IgD-negative memory B cell (primary cell): ENCODE measurements at regions not wholly inside any gene's neighbourhood (a gene's known extent, or its start where the extent isn't known, plus 50 kb on each side); places are given as distances from the start of the nearest gene placed in this dataset.
"Not testable (repeated sequence)": the region's sequence is repeated elsewhere in the genome, so short reads cannot be mapped to it uniquely, and the experiment has no call there.

ENCODE experiments used
- H3K27ac Mint-ChIP-seq, 3 donors: one replicate each; pipeline ENCODE4 v1.8.0; 2020 to 2022; ENCODE audit warnings: mild to moderate bottlenecking in 3 of 3, mixed read lengths in 3 of 3, moderate library complexity in 1 of 3
- H3K27me3 Mint-ChIP-seq: one replicate; pipeline ENCODE4 v1.8.0; 2021; ENCODE audit warnings: mixed read lengths
- H3K36me3 Mint-ChIP-seq: one replicate; pipeline ENCODE4 v1.8.0; 2020; ENCODE audit warnings: mild to moderate bottlenecking, mixed read lengths
- H3K4me1 Mint-ChIP-seq, 3 donors: one replicate each; pipeline ENCODE4 v1.8.0; 2020 to 2022; ENCODE audit warnings: mixed read lengths in 3 of 3, mild to moderate bottlenecking in 1 of 3
- H3K4me3 Mint-ChIP-seq, 4 donors: one replicate each; pipeline ENCODE4 v1.8.0; 2020 to 2022; ENCODE audit warnings: mild to moderate bottlenecking in 4 of 4, mixed read lengths in 4 of 4, moderate library complexity in 3 of 4
- H3K9me3 Mint-ChIP-seq, 3 donors: one replicate each; pipeline ENCODE4 v1.8.0; 2020 to 2021; ENCODE audit warnings: mixed read lengths in 3 of 3, mild to moderate bottlenecking in 1 of 3

DNA sequence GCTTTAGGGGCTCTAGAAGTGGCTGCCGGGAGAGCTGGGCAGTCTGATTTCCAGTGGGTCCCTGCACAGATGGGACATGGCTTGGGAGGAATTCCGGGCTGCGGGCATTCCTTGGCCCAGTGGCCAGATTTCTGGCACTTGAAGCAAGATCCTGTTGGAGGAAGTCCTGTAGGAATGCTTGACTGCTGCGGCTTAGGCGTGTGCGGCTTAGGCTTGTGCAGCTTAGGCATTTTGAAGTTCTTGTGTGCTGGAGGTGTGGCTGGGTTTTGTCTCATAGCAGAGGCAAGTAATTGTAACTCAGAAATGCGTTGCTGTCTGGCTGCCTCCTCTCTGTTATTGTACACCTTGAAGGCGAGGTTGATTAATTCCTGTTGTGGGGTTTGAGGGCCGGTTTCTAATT lies 171.5 kb downstream of the UNC5CL start:
- not testable (repeated sequence) for H3K27me3 Mint-ChIP-seq, H3K27ac Mint-ChIP-seq, H3K9me3 Mint-ChIP-seq, H3K36me3 Mint-ChIP-seq, H3K4me1 Mint-ChIP-seq, H3K4me3 Mint-ChIP-seq

DNA sequence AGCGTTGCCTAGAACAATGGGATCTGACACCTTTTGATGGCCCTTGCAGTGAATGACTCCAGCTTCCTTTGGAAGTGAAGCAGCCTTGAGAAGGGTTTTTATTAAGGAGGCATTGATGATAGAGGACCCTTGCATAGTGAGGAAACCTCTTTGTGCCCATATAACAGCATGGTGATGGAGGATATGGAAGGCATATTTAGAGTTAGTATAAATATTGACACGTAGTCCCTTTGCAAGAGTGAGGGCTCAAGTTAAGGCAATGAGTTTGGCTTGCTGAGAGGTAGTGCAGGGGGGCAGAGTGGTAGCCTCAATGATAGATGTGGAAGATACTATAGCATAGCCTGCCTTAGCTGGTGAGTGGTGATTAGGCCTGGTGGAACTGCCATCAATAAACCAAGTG lies 173.8 kb downstream of the UNC5CL start:
- H3K4me3 Mint-ChIP-seq, H3K36me3 Mint-ChIP-seq, H3K27me3 Mint-ChIP-seq, H3K9me3 Mint-ChIP-seq, H3K4me1 Mint-ChIP-seq, H3K27ac Mint-ChIP-seq: not testable (repeated sequence)

DNA sequence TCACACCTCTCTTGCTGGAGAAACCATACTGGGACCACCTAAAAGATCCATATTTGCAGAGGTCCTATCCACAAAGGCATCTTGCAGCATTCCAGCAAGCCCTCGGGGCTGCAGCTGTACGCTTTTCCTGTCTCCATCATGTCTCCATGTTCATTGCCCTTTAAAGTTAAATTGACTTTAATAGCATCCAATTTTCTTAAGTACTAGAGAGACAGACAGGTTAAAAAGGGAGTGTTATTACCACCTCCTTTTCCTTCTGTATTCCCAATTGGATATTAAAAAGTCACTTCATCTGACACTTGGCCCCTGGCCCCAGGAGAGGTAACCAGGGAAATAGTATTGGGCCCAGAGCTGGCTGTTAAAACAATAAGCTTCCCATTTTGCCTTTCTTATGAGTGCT lies 178.6 kb downstream of the UNC5CL start:
- H3K9me3 Mint-ChIP-seq, result no peaks in the 10 kb centered on the region
- H3K4me3 Mint-ChIP-seq, result no peak overlapping the region
- H3K4me1 Mint-ChIP-seq, result peaks cover 2 to 7% (median 5%) of the 10 kb centered on the region in 3 donors
- H3K36me3 Mint-ChIP-seq, result no peaks in the 10 kb centered on the region
- H3K27me3 Mint-ChIP-seq, result peaks cover 11% of the 10 kb centered on the region
- no peak overlapping the region for H3K27ac Mint-ChIP-seq

DNA sequence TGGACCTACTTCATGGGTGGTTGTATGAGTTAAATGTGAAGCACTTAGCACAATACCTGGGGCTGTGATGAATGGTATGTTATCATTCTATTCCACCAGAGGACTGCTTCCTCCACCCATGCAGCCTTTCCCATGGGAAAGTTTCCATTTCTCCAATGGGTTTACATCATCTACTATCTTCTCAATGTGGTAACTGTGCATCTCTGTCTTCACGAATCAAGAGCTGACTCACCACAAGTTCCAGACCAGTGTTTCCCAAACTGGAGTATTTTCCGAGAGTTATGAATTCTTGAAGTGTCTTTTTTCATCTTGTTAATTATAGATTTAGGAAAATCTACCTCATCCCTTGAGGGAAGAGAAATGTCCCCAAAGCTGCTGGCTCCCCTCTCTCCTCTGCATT lies 182.8 kb downstream of the UNC5CL start:
- peaks cover 2 to 12% (median 5%) of the 10 kb centered on the region in 3 donors for H3K4me1 Mint-ChIP-seq

DNA sequence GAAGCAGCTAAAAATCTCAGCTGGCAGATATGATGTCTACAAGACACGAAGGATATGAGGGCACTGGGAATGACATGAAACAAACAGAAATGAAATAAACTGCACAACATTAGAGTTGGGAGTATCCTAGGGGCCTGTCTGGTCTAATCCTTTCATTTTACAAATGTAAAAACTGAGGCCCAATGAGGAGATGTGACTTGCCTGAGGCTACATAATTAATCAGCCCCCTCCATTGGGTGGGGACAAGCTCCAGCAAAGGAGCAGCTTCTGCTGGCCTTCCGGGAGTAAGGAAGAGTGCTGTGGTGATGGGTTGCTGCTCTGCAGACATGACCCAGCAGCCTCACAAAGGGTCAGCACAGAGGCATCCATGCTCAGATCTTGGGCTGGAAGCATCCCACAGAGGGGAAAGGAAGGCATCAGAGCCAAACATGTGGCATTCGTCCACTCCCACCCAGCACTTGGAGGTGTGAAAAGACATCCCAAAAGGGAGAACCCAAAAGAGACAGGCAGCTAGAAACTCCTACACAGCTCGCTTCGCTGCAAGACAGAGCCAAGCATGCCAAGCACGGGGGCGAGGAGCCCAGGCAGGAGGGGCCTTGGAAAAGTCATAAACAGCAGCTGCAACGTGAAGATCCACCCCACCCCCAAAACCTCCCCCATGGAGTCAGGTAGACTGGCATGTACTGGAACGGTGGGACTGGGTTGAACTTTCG lies 183.7 kb downstream of the UNC5CL start:
- H3K4me1 Mint-ChIP-seq, result peaks cover 2 to 12% (median 5%) of the 10 kb centered on the region in 3 donors
- no peak overlapping the region for H3K4me3 Mint-ChIP-seq
- no peaks in the 10 kb centered on the region for H3K9me3 Mint-ChIP-seq
- no peak overlapping the region for H3K27ac Mint-ChIP-seq
- H3K27me3 Mint-ChIP-seq, result peaks cover 9% of the 10 kb centered on the region
- no peaks in the 10 kb centered on the region for H3K36me3 Mint-ChIP-seq

More for the DNA sequence above, 182.8 kb downstream of the UNC5CL start:
- Mint-ChIP-seq H3K9me3 (no peaks in the 10 kb centered on the region), H3K27ac (no peak overlapping the region), H3K36me3 (no peaks in the 10 kb centered on the region), H3K4me3 (no peak overlapping the region), H3K27me3 (peaks cover 11% of the 10 kb centered on the region)

DNA sequence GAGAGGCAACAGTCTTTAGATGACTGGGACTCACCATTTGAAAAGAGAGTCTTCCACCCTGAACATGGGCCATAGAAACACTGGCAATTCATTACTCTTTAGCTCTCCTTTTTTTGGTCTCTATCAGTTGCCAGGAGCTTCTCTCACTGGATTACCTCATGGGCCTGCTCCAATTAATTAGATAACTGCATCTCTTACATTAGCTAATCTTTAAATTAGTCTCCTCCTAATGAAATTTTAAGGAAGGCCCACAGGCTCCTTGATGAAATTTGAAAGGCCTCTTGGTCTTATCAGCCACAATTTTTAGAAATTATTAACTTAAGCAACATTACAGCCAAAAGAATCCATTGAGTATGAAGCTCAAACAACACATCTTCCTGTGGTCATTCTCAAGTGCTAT lies 184.4 kb downstream of the UNC5CL start:
- Mint-ChIP-seq H3K4me1 (peaks cover 2 to 9% (median 3%) of the 10 kb centered on the region in 3 donors), H3K4me3 (no peak overlapping the region), H3K27ac (no peak overlapping the region), H3K36me3 (no peaks in the 10 kb centered on the region), H3K9me3 (no peaks in the 10 kb centered on the region), H3K27me3 (peaks cover 9% of the 10 kb centered on the region)

DNA sequence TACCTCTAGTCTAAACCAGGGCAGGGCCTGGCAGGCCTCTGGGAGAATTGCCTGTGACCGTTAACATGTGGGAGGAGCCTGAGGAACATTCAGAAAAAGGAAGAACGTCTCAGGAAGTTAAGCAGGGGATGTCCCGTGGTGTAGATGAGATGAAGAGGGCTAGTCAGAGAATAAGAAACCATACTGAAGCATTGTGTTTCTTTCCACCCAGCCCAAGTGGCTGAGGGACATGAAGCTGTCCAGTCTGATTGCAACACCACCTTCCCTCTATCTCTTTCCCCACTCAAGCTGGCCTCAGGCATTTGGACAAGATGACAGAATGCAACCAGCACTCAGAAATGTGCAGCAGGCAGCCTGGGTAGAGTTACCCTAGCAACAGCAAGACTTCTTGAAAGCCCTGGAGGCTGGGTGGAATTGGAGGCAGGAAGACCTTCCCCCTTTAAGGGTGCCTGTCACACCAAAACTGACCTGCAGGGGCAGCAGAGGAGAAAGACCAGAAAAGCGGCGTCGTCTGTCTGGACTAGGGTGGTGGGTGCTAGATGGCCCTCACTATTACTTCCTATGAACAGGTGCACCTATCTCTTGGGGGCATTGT lies 186.1 kb downstream of the UNC5CL start:
- peaks cover 7% of the 10 kb centered on the region for H3K27me3 Mint-ChIP-seq
- peaks cover 0 to 5% (median 0%) of the 10 kb centered on the region in 3 donors for H3K4me1 Mint-ChIP-seq
- H3K9me3 Mint-ChIP-seq, result no peaks in the 10 kb centered on the region
- no peaks in the 10 kb centered on the region for H3K36me3 Mint-ChIP-seq
- H3K27ac Mint-ChIP-seq, result no peak overlapping the region
- H3K4me3 Mint-ChIP-seq, result no peak overlapping the region

DNA sequence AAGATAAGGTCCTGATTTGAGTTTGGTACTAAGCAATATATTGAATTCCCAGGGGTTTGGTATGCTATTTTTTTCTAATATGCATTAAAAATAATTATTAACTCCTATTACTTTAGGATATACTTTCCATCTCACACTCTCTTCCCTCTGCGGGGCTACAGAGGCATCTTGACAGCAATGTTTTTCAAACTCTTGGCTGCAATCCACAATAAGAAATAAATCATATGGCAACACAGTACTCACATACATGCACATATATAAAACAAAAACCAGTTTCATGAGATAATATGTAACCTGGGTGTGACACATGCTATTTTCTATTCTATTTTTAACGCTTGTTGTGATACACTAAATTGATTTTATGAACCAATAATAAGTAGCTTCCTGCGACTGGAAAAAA lies 189.5 kb downstream of the UNC5CL start:
- no peak overlapping the region for H3K4me3 Mint-ChIP-seq
- H3K4me1 Mint-ChIP-seq, result peaks cover 0 to 5% (median 0%) of the 10 kb centered on the region in 3 donors
- no peak overlapping the region for H3K27ac Mint-ChIP-seq
- H3K9me3 Mint-ChIP-seq, result no peaks in the 10 kb centered on the region
- H3K36me3 Mint-ChIP-seq, result no peaks in the 10 kb centered on the region
- H3K27me3 Mint-ChIP-seq, result peaks cover 4% of the 10 kb centered on the region

DNA sequence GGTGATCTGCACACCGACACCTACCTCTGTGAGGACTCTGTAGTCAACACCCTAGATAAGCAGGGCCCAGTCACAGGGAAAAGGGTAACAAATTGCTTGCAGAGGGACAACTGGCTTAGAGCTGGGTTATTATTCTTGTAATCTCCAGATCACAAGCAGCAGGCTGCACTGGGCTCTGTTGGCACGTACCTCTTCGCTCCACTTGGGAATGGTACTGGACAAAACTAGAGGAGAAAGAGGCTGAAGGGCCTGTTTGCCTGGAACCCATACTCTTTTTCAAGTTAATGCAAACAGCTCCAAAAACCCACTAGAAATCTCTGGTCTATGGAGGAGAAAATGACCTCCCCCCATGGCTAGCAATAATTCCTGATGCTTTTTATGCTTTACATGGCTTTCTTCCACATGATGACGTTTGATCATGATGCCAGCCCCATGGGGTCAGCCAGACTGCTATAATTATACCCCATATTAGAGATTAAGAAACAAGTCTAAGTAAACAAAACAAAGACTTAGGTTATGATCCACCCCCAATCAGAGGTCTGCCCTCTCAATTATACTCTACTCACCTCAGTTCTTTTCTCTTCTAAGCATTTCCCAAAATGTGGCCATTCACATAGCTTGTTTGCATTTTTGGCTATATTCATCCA lies 190.0 kb downstream of the UNC5CL start:
- Mint-ChIP-seq H3K36me3 (no peaks in the 10 kb centered on the region), H3K4me1 (peaks cover 0 to 5% (median 0%) of the 10 kb centered on the region in 3 donors), H3K27me3 (peaks cover 4% of the 10 kb centered on the region), H3K4me3 (no peak overlapping the region), H3K9me3 (no peaks in the 10 kb centered on the region), H3K27ac (no peak overlapping the region)

DNA sequence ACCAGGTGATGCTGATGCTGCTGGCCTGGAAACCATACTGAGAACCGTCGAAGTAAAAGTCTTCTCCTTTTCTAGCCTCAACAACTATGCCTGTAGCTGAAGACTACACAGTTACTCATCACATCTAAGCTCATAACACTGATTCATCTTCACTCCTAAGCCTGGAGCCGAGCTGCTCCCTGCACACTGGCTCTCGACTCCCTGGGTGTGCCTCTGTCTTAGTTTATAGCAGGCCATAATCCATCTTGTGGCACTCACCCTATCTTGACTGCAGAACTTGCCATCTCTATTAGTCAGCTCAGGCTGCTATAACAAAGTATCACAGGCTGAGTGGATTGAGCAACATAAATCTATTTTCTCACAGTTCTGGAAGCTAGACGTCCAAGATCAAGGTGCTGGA lies 191.0 kb downstream of the UNC5CL start:
- H3K36me3 Mint-ChIP-seq, result no peaks in the 10 kb centered on the region
- H3K4me3 Mint-ChIP-seq, result peak overlapping the region in 1 of 4 donors; percentile 1
- H3K27me3 Mint-ChIP-seq, result peaks cover 9% of the 10 kb centered on the region
- no peaks in the 10 kb centered on the region for H3K9me3 Mint-ChIP-seq
- H3K4me1 Mint-ChIP-seq, result peaks cover 0 to 4% (median 0%) of the 10 kb centered on the region in 3 donors
- H3K27ac Mint-ChIP-seq, result no peak overlapping the region

DNA sequence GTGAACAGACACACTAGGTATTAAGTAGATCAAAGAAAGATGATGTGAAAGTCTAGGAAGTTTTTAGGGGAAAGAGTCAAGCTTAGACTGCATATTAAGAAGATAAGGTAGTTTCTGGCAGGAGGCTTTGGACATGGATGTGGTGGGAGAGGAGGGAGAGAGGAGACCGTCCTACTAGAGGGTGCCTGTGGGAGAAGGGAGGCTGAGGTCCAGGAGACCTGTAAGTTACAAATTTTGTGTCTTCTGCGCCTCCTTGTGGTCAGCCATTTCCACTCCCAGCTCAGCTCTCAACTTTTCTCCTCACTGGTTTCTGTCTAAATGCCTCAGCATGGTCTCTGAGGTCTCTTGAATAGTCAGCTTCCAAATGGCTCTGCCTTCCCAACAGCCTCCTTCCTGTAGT lies 193.5 kb downstream of the UNC5CL start:
- no peaks in the 10 kb centered on the region for H3K9me3 Mint-ChIP-seq
- H3K27me3 Mint-ChIP-seq, result peaks cover 5% of the 10 kb centered on the region
- no peak overlapping the region for H3K27ac Mint-ChIP-seq
- H3K36me3 Mint-ChIP-seq, result no peaks in the 10 kb centered on the region
- no peaks in the 10 kb centered on the region for H3K4me1 Mint-ChIP-seq
- no peak overlapping the region for H3K4me3 Mint-ChIP-seq

DNA sequence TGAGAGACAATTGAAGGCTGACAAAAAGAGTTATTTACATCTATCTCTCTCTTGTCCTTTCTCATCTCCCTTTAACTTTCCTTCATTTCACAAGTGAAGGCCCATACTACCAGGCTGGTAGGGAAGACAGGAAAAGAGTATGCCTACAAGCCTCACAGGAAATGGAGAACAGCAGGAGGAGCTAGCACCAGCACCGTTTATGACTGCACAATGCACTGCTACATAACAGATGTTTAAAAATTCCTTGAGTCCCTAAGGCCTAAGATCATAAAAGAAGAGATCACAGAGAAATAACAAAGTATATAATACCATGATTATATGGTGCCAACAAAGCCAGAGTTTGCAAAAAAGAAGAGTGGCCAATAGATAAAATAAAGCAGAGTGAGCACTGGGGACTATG lies 194.8 kb downstream of the UNC5CL start:
- no peak overlapping the region for H3K27ac Mint-ChIP-seq
- H3K4me1 Mint-ChIP-seq, result no peaks in the 10 kb centered on the region
- H3K4me3 Mint-ChIP-seq, result no peak overlapping the region
- H3K36me3 Mint-ChIP-seq, result no peaks in the 10 kb centered on the region
- no peaks in the 10 kb centered on the region for H3K9me3 Mint-ChIP-seq
- H3K27me3 Mint-ChIP-seq, result peaks cover 5% of the 10 kb centered on the region

DNA sequence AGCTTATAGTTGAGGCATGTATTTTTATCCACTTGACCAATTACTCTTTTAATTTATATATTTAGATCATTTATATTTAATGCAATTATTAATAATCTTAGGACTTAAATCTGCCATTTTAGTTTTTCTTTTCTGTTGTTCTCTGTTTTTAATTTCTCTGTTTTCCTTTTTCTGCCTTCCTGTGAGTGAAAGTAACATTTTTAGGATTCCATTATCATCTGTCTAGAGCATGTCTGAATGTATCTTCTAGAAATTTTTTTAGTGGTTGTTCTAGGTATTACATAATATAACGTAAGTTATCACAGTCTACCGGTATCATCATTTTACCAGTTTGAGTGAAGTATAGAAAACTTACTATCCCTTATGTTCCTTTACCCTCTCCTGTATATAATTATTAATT lies 197.3 kb downstream of the UNC5CL start:
- Mint-ChIP-seq H3K4me3 (no peak overlapping the region), H3K9me3 (no peaks in the 10 kb centered on the region), H3K4me1 (no peaks in the 10 kb centered on the region), H3K27ac (no peak overlapping the region), H3K27me3 (peaks cover 10% of the 10 kb centered on the region), H3K36me3 (no peaks in the 10 kb centered on the region)

DNA sequence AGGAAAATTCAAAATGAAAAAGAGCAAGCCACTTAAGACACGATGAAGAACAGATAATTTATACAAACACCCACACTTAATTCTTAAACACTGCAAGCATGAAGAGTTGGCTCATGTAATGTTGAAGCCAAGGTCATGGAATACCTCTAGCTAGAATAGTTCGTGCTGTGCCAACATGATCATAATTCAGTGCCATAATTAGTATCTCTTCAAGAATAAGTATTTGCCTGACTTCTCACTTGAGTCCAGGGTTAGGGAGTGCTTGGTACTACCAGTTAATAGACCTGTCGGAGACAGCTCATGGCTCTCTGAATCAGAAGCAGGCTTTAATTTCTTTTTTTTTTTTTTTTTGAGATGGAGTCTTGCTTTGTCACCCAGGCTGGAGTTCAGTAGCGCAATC lies 206.3 kb downstream of the UNC5CL start:
- no peak overlapping the region for H3K27ac Mint-ChIP-seq
- no peaks in the 10 kb centered on the region for H3K9me3 Mint-ChIP-seq
- H3K4me1 Mint-ChIP-seq, result no peaks in the 10 kb centered on the region
- H3K4me3 Mint-ChIP-seq, result no peak overlapping the region
- H3K27me3 Mint-ChIP-seq, result peaks cover 9% of the 10 kb centered on the region
- H3K36me3 Mint-ChIP-seq, result no peaks in the 10 kb centered on the region

DNA sequence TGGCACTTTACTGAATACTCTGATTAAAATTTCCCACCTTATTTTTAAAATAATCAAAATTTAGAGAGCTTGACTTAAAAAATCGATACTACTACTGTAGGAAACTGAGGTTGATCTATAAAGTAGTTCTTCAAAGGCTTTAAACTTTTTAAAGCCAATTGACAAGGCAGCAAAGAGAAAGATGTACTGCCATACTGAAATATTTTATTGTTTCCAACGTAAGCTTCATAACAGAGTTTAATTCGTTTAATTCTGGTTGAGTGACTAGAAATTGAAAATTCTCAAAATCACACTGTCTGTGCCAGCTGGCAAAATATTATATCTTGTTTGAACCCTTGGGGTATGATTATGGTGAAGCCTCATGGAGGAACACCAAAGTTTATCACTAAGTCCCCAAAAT lies 207.6 kb downstream of the UNC5CL start:
- H3K4me1 Mint-ChIP-seq, result no peaks in the 10 kb centered on the region
- H3K4me3 Mint-ChIP-seq, result no peak overlapping the region
- H3K27ac Mint-ChIP-seq, result no peak overlapping the region
- peaks cover 10% of the 10 kb centered on the region for H3K27me3 Mint-ChIP-seq
- no peaks in the 10 kb centered on the region for H3K36me3 Mint-ChIP-seq
- H3K9me3 Mint-ChIP-seq, result no peaks in the 10 kb centered on the region

DNA sequence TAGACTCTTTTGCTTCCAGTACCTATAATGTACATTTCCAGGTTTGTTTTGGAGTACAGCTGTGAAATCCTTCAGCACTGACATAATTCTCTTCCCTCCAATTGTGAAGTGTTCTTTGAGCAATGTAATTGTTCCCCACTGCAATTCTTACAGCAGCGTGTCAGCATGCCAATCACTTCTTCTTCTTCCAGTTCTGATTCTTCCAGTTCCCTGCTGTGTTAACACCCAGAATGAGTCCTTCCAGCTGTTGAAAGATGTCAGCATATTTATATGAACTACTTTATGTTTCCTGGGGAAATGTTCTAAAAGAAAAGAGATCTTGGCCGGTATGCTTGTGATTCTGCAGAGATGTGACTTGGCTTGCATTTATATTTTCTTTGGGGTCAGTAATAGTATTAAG lies 213.9 kb downstream of the UNC5CL start:
- Mint-ChIP-seq H3K27me3 (peaks cover 13% of the 10 kb centered on the region), H3K4me1 (no peaks in the 10 kb centered on the region), H3K27ac (no peak overlapping the region), H3K4me3 (no peak overlapping the region), H3K36me3 (no peaks in the 10 kb centered on the region), H3K9me3 (peaks cover 0 to 2% (median 0%) of the 10 kb centered on the region in 3 donors)
